ENCODE measurements at regions not wholly inside any gene's neighbourhood (a gene's known extent, or its start where the extent isn't known, plus 50 kb on each side); places are given as distances from the start of the nearest gene placed in this dataset.

DNA sequence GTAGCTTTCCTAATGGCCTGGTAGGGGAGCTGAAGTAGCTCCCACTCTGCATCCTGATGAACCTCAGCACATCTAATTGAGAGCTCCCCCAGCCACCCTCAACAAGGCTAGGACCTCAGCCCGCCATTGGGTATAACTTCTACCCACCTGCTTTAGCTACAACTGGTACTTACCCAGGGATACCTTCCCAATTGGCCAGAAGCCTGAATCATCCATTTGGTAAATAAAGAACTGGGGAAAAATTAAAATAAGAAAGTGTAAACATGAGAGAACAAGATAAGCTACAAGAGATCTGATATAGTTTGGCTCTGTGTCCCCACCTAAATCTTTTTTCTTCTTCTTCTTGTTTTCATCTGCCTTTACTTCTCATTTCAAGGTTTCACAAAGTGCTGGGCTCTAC, 372.0 kb downstream of the CMPK2 start:
- TF ChIP-seq, protein P1, sequence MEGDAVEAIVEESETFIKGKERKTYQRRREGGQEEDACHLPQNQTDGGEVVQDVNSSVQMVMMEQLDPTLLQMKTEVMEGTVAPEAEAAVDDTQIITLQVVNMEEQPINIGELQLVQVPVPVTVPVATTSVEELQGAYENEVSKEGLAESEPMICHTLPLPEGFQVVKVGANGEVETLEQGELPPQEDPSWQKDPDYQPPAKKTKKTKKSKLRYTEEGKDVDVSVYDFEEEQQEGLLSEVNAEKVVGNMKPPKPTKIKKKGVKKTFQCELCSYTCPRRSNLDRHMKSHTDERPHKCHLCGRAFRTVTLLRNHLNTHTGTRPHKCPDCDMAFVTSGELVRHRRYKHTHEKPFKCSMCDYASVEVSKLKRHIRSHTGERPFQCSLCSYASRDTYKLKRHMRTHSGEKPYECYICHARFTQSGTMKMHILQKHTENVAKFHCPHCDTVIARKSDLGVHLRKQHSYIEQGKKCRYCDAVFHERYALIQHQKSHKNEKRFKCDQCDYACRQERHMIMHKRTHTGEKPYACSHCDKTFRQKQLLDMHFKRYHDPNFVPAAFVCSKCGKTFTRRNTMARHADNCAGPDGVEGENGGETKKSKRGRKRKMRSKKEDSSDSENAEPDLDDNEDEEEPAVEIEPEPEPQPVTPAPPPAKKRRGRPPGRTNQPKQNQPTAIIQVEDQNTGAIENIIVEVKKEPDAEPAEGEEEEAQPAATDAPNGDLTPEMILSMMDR (conservative IDR thresholded peaks at IDR 0.05; ENCODE audit: low read length), result no peak
- TF ChIP-seq EZH2phosphoT487 (IDR thresholded peaks at IDR 0.05; ENCODE audit: borderline replicate concordance), result no peak

Measured in Loucy (cell line).